NCI-H1092 (cell line): ENCODE measurements at regions not wholly inside any gene's neighbourhood (a gene's known extent, or its start where the extent isn't known, plus 50 kb on each side); places are given as distances from the start of the nearest gene placed in this dataset.

Experiments used
- DNase-seq: peaks from one replicate; lab custom pipeline; 2025; lab: John Stamatoyannopoulos, UW

DNA sequence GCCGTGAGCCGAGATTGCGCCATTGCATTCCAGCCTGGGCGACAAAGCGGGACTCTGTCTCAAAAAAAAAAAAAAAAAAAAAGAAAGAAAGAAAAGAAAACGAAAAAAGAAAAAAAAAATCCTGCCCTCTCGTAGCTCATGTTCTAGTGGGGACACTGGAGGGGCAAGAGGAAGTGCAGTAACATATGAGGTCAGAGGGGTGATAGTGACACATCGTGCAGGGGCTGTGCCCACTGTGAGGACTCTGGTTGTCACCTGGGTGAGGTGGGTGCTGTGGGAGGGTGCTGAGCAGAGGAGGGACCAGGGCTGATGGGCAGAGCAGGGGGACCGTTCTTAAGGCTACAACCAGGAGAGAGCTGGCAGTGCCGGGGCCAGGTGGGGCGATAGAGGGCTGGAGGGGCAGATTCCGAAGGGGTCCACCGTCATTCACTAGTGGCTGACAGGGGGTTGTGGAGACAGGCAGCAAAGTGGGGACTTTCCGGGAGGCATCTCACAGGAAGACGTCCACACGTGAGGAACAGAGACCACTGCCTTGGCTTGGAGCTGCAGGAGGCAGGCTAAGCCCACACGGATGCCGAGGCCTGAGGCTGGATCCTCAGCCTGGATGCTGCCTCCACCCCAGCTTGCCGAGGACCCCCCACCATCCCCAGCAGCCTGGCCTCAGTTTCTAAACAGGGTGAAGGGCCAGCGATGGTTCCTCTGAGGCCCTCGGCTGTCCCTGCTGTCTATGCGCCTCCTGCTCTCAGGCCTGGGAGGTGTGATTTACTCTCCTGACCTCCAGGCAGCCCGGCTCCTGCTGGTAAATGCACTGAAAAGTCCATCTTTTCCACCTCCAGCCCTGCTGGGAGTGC is 154.3 kb upstream of the IQSEC1 start:
- no peak for DNase-seq

GRCh38 chr3:13224967-13225366 is 151.7 kb upstream of the IQSEC1 start:
- DNase-seq = no peak

- no peak for DNase-seq
These were observed 150.5 kb upstream of the IQSEC1 start for GRCh38 chr3:13223574-13224237.

GRCh38 chr3:13222891-13223573 is 149.8 kb upstream of the IQSEC1 start:
- DNase-seq = no peak

- no peak for DNase-seq
These were observed 148.9 kb upstream of the IQSEC1 start for GRCh38 chr3:13222131-13222530.

DNA sequence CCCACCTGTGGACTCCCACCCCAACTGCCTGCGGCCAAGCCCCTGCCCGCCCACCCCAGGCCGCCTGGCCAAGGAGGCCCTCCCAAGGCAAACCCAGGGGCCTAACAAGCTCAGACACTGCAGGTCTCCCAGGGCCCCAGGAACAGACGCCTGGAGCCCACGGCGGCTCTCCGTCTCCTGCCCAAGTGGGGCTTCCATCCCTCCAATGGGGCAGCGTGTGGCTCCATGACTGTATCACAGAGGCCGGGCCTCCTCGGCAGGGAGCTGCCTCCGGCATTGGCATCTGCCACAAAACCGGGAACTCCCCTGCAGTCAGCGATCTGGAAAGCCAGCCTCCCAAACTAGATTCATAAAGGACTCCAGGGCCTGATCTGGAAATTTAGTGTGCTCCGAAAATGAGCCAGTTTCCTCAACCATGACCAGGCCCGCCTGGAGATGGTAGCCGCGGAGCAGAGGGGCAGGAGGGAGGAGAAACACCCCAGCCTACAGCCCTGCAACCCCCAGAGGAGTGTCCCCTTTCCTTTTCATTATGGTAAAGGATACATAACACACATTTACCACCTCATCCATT is 148.3 kb upstream of the IQSEC1 start:
- no peak for DNase-seq

GRCh38 chr3:13220991-13221390 is 147.8 kb upstream of the IQSEC1 start:
- DNase-seq = no peak

- DNase-seq = no peak
These were observed 146.7 kb upstream of the IQSEC1 start for GRCh38 chr3:13219902-13220296.

- DNase-seq = no peak
These were observed 146.1 kb upstream of the IQSEC1 start for GRCh38 chr3:13219077-13219901.

- DNase-seq = no peak
These were observed 145.3 kb upstream of the IQSEC1 start for GRCh38 chr3:13218541-13218908.

GRCh38 chr3:13217736-13218540 is 144.7 kb upstream of the IQSEC1 start:
- no peak for DNase-seq

GRCh38 chr3:13217253-13217652 is 144.0 kb upstream of the IQSEC1 start:
- DNase-seq = no peak

GRCh38 chr3:13215940-13216546 is 142.8 kb upstream of the IQSEC1 start:
- DNase-seq = no peak

- DNase-seq = no peak
These were observed 141.7 kb upstream of the IQSEC1 start for GRCh38 chr3:13214847-13215472.

GRCh38 chr3:13213911-13214846 is 140.9 kb upstream of the IQSEC1 start:
- peak; percentile 71 for DNase-seq

- DNase-seq = no peak
These were observed 140.3 kb upstream of the IQSEC1 start for GRCh38 chr3:13213490-13213889.

- no peak for DNase-seq
These were observed 138.5 kb upstream of the IQSEC1 start for GRCh38 chr3:13211605-13212210.

GRCh38 chr3:13210221-13210975 is 137.2 kb upstream of the IQSEC1 start:
- no peak for DNase-seq
